Inflammatory macrophage treated with lipopolysaccharide for 4 hours (primary cell): ENCODE measurements at regions not wholly inside any gene's neighbourhood (a gene's known extent, or its start where the extent isn't known, plus 50 kb on each side); places are given as distances from the start of the nearest gene placed in this dataset.

ENCODE experiments used
- DNase-seq: peaks from one replicate; pipeline ENCODE4 v3.0.0-alpha.2; 2020

DNA sequence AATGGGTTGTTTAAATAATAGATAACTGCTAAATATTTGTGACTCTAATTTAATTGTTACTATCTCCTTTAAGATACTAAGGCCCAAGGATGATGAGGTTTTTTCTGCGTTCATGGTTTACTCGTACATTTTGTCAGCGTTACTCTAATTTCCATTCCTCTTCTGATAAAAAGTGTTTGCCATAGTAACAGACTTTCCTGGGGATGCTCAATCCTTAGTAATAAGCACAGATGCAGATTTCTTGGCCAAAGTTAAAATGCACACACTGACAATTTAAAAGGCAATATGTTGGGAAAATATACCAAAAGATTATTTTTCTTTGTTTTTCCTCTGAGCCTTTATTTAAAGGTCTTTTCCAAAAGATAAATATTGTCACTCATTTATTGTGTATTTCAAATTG is 149.6 kb downstream of the IRS2 start:
- DNase-seq: no peak

DNA sequence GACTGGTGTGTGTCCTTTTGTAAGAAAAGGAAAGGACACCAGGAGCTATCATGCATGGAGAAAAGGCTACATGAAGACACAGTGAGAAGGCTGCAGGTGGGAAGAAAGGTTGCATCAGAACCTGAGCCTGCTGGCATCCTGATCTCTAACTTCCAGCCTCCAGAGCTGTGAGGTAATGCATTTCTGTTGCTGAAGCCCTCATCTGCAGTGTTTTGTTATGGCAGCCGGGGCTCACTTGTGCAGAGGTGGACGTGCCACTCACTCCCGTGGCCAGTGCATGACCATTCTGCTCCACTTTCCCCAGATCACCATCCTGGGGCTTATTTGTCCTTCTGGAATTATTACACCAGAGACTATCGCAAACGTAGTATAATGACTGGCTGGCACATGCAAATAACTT is 155.3 kb downstream of the IRS2 start:
- DNase-seq: no peak

DNA sequence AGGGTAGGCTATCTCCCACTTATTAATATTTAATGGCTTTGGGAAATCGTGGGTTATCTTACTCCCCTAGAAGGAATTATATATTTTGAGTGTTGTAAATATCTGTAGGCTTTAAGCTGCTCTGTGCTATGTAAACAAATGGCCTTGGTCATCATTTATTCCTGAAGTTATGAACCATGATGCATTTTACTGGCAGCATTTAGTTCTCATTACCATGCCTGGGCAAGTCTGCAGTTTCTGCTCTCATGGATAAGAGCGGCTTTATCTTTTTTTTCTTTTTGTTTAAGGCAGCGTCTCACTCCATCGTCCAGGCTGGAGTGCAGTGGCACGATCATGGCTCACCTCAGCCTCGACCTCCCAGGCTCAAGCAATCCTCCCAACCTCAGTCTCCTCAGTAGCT is 156.1 kb downstream of the IRS2 start:
- no peak for DNase-seq

DNA sequence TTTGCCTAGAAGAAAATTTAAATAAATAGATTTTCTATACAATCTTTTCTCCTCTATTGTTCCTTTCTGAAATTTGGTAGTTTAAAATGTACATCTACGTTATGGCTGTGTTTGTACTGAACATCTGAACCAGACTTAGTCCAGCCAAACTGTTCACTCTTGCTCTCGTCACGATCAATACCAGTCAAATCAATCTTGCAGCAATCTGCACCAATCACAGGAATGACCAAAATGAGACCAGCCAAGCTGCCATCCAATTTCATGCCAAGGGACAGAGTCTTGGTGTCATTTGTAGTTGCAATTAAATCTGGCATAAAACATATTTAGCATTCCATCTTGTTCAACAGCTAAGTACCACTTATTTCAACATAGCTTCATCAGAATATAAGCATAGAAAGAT is 156.6 kb downstream of the IRS2 start:
- DNase-seq: no peak

- DNase-seq: no peak
Observed at GRCh38 chr13:109628251-109628699, 158.1 kb downstream of the IRS2 start.

DNA sequence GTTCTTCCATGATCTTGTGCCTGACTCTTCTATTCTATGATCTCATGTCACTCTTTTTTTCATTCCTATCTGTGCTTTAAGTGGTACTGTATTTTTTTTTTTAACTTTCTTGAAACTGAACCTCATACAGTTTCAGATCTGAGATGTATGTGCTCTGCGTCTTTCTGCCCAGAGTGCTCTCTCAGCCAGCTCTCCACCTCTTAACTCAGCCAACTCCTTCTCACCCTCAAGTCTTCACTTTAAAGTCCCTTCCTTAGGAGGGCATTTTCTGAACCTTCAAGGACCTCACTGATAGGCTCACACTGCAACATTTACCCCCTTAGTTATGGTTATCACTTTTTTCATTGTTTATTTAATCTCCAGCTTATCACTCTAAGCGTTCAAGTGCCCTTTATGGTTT is 158.7 kb downstream of the IRS2 start:
- no peak for DNase-seq

DNA sequence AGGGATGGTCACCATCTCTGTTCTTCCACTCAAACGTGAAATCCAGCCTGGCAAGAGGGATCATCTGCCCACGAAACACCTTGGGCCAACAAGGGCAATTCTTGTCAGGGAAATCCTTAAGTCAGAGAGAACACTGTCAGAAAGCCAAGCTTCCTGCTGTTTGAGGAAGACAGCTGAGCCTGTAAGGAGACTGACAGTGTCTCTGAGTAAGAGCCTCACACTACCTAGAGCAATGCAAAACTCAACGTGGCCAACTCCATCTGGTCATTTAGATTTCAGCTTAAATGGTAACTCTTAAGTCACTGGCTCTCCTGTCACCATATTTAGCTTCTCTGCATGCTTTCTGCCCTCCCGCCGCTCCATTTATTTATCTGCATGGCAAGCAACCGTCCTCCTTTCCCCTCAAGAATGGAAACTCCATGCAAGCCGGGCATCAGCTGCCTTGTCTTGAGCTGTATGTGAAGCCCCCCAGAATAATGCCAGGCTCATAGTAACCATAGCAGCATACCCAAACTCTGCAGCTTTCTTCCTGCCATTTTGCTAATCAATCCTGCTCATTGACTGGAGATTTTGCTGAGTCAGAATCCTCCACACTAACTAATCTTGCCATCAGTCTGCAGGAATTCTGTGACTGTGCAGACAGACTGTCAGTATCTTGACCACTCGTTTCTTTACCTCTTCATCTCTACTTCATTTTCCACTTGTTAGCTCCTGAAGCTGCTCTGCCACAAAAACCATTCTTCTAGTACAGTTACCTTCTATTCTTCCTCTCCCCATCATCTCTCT is 159.8 kb downstream of the IRS2 start:
- DNase-seq: no peak

DNA sequence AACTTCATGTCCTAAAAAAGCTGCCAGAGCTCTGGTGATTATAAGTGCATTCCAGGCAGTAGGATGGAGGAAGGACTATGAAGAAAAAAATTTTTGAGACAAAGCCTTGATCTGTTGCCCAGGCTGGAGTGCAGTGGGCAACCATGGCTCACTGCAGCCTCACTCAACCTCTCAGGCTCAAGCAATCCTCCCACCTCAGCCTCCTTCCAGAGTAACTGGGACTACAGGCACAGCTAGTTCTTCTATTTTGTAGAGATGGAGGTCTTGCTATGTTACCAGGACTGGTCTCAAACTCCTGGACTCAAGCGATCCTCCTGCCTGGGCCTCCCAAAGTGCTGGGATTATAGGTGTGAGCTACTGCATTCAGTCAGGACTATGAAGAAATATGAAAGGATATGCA is 161.2 kb downstream of the IRS2 start:
- no peak for DNase-seq

GRCh38 chr13:109622006-109622405 is 164.4 kb downstream of the IRS2 start:
- no peak for DNase-seq

DNA sequence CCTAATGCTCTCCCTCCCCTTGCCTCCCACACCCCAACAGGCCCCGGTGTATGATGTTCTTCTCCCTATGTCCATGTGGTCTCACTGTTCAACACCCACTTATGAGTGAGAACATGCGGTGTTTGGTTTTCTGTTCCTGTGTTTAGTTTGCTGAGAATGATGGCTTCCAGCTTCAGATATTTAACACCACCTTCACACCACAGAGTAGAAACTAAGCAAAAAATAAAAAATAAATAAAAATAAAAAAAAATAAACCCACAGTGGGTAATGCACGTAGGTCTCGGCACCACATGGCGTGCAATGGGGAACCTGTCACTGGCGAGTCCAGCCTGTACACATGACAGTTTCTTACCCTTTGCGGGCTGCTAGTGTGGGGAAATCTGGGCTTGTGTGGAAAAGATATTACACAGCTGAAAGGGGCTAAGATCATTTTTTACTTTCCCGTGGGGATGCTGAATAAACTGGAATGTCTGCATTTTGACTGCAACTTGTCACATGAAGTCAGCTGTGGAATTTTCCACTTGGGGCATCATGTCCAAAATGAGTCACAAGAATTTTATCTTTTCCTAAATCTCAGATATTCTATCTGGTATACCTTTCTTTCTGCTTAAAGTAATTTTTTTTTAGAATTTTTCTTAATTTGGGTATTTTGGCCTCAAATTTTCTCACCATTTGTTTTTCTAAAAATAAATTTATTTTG is 170.5 kb downstream of the IRS2 start:
- no peak for DNase-seq

DNA sequence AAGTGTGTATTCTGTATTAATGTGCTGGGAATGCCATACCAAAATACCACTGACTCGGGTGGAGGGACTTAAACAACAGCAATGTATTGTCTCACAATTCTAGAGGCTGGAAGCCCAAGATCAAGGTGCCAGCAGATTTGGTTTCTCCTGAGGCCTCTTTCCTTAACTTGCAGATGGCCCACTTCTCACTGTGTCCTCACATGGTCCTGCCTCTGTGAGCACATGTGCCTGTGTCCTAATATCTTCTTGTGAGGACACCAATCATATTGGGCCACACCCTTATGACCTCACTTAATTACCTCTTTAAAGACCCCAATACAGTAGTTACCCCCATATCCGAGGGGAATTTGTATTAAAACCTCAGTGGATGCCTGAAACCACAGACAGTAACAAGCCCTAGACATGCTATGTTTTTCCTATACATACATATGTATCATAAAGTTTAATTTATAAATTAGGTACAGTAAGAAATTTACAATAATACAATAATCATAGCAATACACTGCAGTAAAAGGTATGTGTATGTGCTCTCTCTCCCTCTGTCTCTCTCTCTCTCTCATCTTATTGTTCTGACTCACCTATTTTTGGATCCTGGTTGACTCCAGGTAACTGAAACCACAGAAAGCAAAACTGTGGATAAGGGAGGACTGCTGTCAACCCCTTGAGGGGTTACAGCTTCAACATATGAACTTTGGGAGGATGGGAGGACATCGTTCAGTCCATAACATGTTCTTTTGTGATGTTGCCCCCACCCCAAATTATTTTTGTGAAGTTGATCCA is 174.3 kb downstream of the IRS2 start:
- DNase-seq: no peak

- DNase-seq: peak; percentile 57
Observed at GRCh38 chr13:109610517-109610916, 175.9 kb downstream of the IRS2 start.

DNA sequence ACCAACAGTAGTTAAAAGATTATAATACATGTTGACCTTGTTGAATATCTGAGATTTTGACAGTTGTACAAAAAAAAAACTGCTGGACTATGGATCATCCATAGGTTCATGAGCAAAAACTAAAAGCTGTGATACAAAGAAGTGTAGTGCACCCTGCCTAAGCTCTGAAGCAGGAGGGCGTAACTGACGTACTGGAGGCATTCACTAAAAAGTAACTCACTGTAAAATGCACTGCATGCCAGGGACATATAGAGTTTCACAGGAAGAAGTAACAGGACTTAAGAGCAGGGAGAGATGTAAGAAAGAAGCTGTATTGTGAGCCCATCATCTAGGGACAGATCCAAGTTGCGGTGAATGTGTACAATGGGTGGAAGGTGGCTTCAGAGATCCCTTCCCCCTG is 177.9 kb downstream of the IRS2 start:
- DNase-seq: no peak

DNA sequence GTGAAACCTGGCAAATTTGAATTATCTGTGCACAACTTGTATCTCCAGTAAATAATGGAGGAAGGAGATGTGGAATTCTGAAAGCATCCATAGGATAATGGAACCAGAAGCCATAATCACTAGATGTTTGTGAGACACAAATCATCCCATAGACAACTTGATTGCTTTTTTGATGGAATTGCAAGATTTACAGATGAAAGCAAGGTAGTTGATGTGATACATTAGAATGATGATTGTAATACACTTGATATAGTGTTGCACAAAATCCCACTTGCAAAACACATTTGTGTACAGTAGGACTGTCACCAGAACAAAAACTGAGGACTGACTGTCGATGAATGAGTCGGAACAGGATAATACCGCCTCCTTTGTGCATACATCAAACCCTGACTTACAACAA is 178.3 kb downstream of the IRS2 start:
- no peak for DNase-seq

DNA sequence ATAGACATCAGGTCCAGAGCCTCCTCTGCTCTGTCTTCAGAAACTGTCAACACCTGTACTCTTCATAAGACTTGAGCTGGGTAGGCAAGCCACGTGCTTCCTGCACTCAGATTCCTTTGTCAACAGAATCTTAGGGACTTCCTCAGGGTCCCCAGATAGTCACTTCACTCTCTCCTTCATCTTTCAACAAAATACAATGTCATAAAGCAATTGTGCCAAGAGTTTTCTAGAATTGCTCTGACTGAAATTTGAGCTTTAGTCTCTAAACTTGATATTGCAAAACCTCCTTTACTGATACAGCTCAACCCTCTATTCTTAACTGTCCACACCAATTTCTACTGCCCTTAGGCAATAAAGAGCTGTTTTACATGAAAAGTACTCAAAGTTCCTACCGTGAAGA is 179.9 kb downstream of the IRS2 start:
- DNase-seq: no peak

DNA sequence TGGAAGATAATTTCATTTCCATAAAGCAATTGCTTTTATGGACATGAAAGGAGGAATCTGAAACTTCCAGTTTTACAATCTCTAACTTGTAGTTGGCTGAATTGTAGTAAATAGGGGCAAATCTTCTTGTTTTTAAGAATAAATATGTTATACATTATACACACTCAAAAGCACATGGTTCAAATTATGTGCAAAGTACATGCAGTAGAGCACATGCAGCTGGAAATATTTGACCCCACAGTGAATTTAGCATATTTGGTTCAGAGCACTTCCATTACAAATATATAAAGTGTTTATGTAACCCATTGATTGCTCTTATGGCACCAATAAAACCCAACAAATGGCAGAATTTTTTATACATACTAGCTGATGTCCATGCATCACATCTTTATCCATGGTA is 180.5 kb downstream of the IRS2 start:
- no peak for DNase-seq

DNA sequence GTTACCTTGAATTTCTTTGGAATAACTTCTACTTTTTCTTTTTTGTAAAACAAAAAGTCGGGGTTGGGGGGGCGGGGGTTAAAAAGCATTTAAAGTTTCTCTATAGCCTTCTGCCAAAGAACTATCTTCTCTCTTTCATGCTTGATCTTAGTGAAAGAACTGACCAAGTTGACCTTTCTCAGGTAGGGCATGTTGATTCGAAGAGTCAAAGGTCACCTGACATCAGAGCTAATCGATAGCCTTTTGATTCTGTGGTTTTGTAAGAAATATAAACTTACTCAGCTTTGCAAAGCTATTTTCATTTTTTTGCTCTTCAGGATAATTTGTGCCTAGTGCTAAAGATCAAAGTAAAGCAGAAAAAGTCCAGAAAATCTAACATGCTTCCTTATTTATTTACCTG is 181.5 kb downstream of the IRS2 start:
- DNase-seq: no peak

DNA sequence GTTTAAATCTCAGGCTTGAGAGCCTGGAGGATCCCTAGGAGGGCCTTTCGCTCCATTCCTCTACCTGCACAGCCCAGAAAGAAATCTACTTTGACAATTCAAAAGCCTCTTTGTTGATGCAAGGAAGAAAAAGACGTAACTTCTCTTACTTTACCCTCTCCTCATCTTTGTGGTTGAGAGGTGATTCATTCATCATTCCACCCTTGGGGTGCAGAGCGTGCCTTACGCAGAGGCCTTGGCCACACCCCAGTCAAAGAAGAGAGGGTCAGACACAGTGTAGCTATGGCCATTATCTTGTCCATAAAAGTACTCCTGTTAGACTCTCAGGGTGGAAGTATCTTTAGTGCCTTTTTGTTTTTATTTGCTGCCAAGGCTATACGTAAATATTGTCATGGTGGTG is 184.0 kb downstream of the IRS2 start:
- DNase-seq: no peak

DNA sequence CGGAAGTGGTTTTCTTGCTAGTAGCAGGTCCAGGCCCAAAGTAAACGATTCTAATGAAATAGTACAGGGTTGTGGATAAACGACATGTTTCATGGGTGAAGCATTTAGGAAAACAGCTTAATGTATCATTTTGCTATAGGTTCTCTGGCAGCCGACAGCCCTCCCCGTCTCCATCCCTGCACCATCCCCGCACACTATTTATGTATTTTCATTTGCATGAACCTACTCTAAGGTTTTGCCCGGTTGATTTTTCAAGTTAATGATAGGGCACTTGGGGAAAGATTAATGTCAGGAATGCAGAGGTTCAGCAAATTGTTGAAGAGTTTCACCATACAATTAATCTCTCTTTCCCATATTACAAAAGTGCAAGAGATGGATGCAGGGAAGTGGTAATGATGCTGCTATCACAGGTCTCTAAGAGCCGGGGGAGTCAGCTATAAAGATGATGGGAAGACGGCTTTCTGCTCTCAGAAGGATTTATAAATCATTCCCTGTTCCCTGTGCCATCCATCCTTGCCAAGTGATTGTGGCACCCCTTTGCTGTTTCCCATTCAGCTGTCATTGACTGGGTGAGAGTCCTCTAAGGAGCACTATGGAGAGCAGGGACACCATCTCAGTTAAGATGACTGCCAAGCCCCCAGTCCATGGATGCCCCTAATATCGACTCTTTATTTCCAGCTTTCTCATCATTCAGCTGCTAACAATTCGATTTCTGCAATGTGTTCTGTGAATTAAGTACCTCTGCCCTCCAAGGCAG is 186.3 kb downstream of the IRS2 start:
- DNase-seq: no peak

DNA sequence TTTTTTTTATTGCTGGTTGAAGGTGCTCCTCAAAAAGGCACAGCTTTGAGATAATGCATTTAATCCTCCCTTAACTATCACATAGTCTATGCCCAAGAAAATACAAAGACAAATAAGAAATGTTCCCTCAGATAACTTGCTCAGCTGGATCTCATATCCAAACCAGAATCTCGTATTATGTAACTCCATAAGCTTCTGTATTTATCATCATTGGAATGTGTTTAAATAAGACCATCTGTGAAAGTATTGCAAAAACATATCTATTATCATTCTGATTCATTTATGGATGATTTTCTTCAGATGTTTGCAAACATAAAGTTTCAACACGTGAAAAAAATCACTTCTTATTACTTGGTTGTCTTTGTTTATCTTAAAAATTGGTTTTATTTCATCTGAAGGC is 190.9 kb downstream of the IRS2 start:
- no peak for DNase-seq

DNA sequence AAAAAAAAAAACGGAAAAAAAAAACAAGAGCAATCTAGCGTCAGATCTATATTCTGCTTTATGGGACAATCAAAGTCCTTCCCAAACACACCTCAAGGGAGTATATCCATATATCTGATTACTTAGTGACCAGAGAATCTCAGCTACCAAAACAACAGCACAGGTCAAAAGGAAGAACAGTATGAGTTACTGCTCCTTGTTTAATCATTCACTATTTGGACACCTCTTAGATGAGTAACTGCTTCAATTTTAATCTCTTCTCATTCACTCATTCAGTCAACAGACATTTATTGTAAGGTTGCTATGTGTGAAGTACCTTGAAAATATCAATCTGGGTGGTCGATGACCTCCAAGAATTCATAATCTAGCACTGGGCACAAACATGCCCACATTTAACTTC is 193.2 kb downstream of the IRS2 start:
- DNase-seq: no peak

DNA sequence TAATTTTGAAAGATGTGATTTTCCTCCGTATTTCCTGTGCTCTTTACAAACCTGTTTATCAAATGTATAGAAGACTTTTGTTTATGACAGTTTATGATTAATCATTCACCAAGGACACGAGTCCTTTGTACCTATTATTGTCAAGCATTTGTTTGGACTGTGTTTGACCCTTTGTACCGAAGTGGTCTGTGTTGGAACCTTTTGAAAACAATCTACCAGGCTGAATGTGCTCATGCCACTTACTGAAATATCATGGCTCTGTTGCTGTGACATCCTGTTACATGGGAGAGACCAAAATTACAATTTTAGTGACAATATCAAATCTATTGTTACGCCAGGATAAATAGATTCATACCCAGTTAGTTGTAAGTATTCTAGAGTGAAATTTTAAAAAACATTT is 193.6 kb downstream of the IRS2 start:
- no peak for DNase-seq

- no peak for DNase-seq
Observed at GRCh38 chr13:109587689-109588088, 198.7 kb downstream of the IRS2 start.
